ENCODE measurements at regions not wholly inside any gene's neighbourhood (a gene's known extent, or its start where the extent isn't known, plus 50 kb on each side); places are given as distances from the start of the nearest gene placed in this dataset.
A peak's percentile ranks its signal among the peaks of the same experiment; 100 is the strongest.

- in situ Hi-C loops (cut with MboI; ENCODE audit: low pct_unique_long_range_greater_than_20kb, low sequenced_read_pairs) = no loop called here
- DNase-seq = no peak
These were observed 68.9 kb upstream of the KDM7A start for GRCh38 chr7:140245611-140246105.

- in situ Hi-C loops (cut with MboI; ENCODE audit: low pct_unique_long_range_greater_than_20kb, low sequenced_read_pairs) = no loop called here
- DNase-seq = peak; percentile 93
These were observed 65.6 kb upstream of the KDM7A start for GRCh38 chr7:140242057-140243031.

- in situ Hi-C loops (cut with MboI; ENCODE audit: low pct_unique_long_range_greater_than_20kb, low sequenced_read_pairs) = no loop called here
These were observed 62.8 kb upstream of the KDM7A start for GRCh38 chr7:140239653-140239935.

GRCh38 chr7:140238778-140239652 is 62.2 kb upstream of the KDM7A start:
- DNase-seq = no peak
- in situ Hi-C loops (cut with MboI; ENCODE audit: low pct_unique_long_range_greater_than_20kb, low sequenced_read_pairs) = no loop called here

More at GRCh38 chr7:140239653-140239935, 62.8 kb upstream of the KDM7A start:
- peak; percentile 20 for DNase-seq

- in situ Hi-C loops (cut with MboI; ENCODE audit: low pct_unique_long_range_greater_than_20kb, low sequenced_read_pairs) = no loop called here
- no peak for DNase-seq
These were observed 60.6 kb upstream of the KDM7A start for GRCh38 chr7:140237390-140237789.

GRCh38 chr7:140236626-140237025 is 59.8 kb upstream of the KDM7A start:
- no peak for DNase-seq
- in situ Hi-C loops (cut with MboI; ENCODE audit: low pct_unique_long_range_greater_than_20kb, low sequenced_read_pairs) = no loop called here

GRCh38 chr7:140235114-140235513 is 58.3 kb upstream of the KDM7A start:
- in situ Hi-C loops (cut with MboI; ENCODE audit: low pct_unique_long_range_greater_than_20kb, low sequenced_read_pairs) = no loop called here
- no peak for DNase-seq

GRCh38 chr7:140232957-140233917 is 56.5 kb upstream of the KDM7A start:
- DNase-seq = no peak
- in situ Hi-C loops (cut with MboI; ENCODE audit: low pct_unique_long_range_greater_than_20kb, low sequenced_read_pairs) = no loop called here

GRCh38 chr7:140231771-140232491 is 55.1 kb upstream of the KDM7A start:
- DNase-seq = peak; percentile 21
- in situ Hi-C loops (cut with MboI; ENCODE audit: low pct_unique_long_range_greater_than_20kb, low sequenced_read_pairs) = no loop called here

- in situ Hi-C loops (cut with MboI; ENCODE audit: low pct_unique_long_range_greater_than_20kb, low sequenced_read_pairs) = no loop called here
- DNase-seq = peak; percentile 28
These were observed 54.3 kb upstream of the KDM7A start for GRCh38 chr7:140230861-140231770.

GRCh38 chr7:140230516-140230860 is 53.7 kb upstream of the KDM7A start:
- no peak for DNase-seq
- in situ Hi-C loops (cut with MboI; ENCODE audit: low pct_unique_long_range_greater_than_20kb, low sequenced_read_pairs) = no loop called here

- DNase-seq = peak; percentile 21
- in situ Hi-C loops (cut with MboI; ENCODE audit: low pct_unique_long_range_greater_than_20kb, low sequenced_read_pairs) = no loop called here
These were observed 53.1 kb upstream of the KDM7A start for GRCh38 chr7:140229591-140230515.

- in situ Hi-C loops (cut with MboI; ENCODE audit: low pct_unique_long_range_greater_than_20kb, low sequenced_read_pairs) = no loop called here
- DNase-seq = no peak
These were observed 52.3 kb upstream of the KDM7A start for GRCh38 chr7:140229101-140229525.
